ENCODE measurements at regions not wholly inside any gene's neighbourhood (a gene's known extent, or its start where the extent isn't known, plus 50 kb on each side); places are given as distances from the start of the nearest gene placed in this dataset.

DNA sequence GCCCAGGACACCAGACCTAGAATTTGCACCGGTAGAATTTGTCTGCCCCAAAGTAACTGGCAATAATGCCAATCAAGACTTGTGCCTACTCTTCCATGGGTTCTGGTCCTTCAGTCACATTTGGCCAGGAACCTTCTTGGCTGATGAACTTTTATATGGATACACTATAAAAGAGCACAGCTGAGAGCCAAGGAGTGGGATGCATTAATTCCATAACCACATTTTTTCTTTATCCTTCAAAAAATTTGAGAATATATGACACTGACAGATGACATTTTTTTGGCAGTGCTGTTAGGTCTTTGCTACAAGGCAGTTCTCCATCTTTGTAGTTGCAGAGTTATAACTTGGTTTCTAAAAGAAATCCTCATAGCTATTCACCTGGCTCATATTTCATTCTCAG, 129.2 kb upstream of the HDAC9 start:
- no peak for FAIRE-seq
- intact Hi-C loops (cut with micrococcal nuclease; ENCODE audit: unreplicated experiment): no loop called here
- no peak for ATAC-seq
- H3K27me3 ChIP-seq (ENCODE audit: control insufficient read depth in 1 of 2, insufficient read depth in 2 of 2, low read length in 2 of 2): no peaks in the 10 kb centered on the region
- no peak overlapping the region for H2AFZ ChIP-seq (ENCODE audit: low read length)
- 0% methylated on average over 1 of the region's 1 CpG for WGBS (ENCODE audit: low lambda C conversion rate)
- in situ Hi-C loops (cut with HindIII; ENCODE audit: extremely low pct_ligation_motif_present, low pct_unique_long_range_greater_than_20kb): loop anchor here (25.0 kb wide), 1 partner anchor 1296 kb away; no protein-coding TSS in a partner anchor
- no peaks in the 10 kb centered on the region for H3K36me3 ChIP-seq (replicated peaks in 1 of 2; ENCODE audit: control insufficient read depth in 1 of 2, insufficient read depth in 2 of 2, low read length in 2 of 2)
- no peak overlapping the region for H3K9ac ChIP-seq (ENCODE audit: insufficient read depth, low read depth, low read length)
- no peak overlapping the region for H3K4me2 ChIP-seq (ENCODE audit: low read depth, low read length)
- ChIA-PET POLR2A (no interaction called here), CTCF (ENCODE audit: low intra/inter-chr PET ratio, low total read pairs) (no interaction called here)
- H3K27ac ChIP-seq (ENCODE audit: extremely low read length, insufficient read depth, low read length): no peak overlapping the region
- TF ChIP-seq GATAD1 (CRISPR knock-in tag; IDR thresholded peaks at IDR 0.05): no peak
- no peak for TF ChIP-seq ZFP36 (IDR thresholded peaks at IDR 0.05; ENCODE audit: borderline replicate concordance, low read depth, low read length, partially characterized antibody)
- TF ChIP-seq BCL6 (CRISPR knock-in tag; IDR thresholded peaks at IDR 0.05): no peak
- no peak for TF ChIP-seq NFE2L1 (CRISPR knock-in tag; IDR thresholded peaks at IDR 0.05; ENCODE audit: borderline replicate concordance)
- TF ChIP-seq MBD4 (IDR thresholded peaks at IDR 0.05; ENCODE audit: borderline replicate concordance, low read length): no peak
- no peak for TF ChIP-seq MTF2 (CRISPR knock-in tag; IDR thresholded peaks at IDR 0.05; ENCODE audit: borderline replicate concordance)
- TF ChIP-seq HNF1A (IDR thresholded peaks at IDR 0.05; ENCODE audit: low read depth): no peak
- no peak for TF ChIP-seq HNF1A (CRISPR knock-in tag; IDR thresholded peaks at IDR 0.05; ENCODE audit: borderline replicate concordance)
- TF ChIP-seq ZNF138 (CRISPR knock-in tag; IDR thresholded peaks at IDR 0.05; ENCODE audit: low read depth): no peak
- no peak for TF ChIP-seq SALL2 (CRISPR knock-in tag; IDR thresholded peaks at IDR 0.05)
- no peak for TF ChIP-seq SAFB2 (CRISPR knock-in tag; IDR thresholded peaks at IDR 0.05; ENCODE audit: borderline replicate concordance, low read depth)
- TF ChIP-seq ZFP41 (CRISPR knock-in tag; IDR thresholded peaks at IDR 0.05; ENCODE audit: borderline replicate concordance): no peak
- TF ChIP-seq ZNF746 (CRISPR knock-in tag; IDR thresholded peaks at IDR 0.05): no peak
- TF ChIP-seq THYN1 (CRISPR knock-in tag; IDR thresholded peaks at IDR 0.05; ENCODE audit: borderline replicate concordance, low read depth): no peak
- TF ChIP-seq CCDC6 (CRISPR knock-in tag; IDR thresholded peaks at IDR 0.05): no peak
- TF ChIP-seq YEATS4 (CRISPR knock-in tag; IDR thresholded peaks at IDR 0.05; ENCODE audit: borderline replicate concordance): no peak
- no peak for TF ChIP-seq TMF1 (CRISPR knock-in tag; IDR thresholded peaks at IDR 0.05; ENCODE audit: low read depth)
- TF ChIP-seq, protein P1, sequence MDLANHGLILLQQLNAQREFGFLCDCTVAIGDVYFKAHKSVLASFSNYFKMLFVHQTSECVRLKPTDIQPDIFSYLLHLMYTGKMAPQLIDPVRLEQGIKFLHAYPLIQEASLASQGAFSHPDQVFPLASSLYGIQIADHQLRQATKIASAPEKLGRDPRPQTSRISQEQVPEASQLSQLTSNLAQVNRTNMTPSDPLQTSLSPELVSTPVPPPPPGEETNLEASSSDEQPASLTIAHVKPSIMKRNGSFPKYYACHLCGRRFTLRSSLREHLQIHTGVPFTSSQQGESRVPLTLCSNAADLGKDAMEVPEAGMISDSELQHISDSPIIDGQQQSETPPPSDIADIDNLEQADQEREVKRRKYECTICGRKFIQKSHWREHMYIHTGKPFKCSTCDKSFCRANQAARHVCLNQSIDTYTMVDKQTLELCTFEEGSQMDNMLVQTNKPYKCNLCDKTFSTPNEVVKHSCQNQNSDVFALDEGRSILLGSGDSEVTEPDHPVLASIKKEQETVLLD (CRISPR knock-in tag; IDR thresholded peaks at IDR 0.05; ENCODE audit: low read depth): no peak
- no peak for TF ChIP-seq CBX5 (CRISPR knock-in tag; IDR thresholded peaks at IDR 0.05; ENCODE audit: borderline replicate concordance)
- TF ChIP-seq ZNF468 (CRISPR knock-in tag; IDR thresholded peaks at IDR 0.05): no peak
- TF ChIP-seq JDP2 (CRISPR knock-in tag; IDR thresholded peaks at IDR 0.05; ENCODE audit: borderline replicate concordance): no peak
- no peak overlapping the region for H3K4me3 ChIP-seq (replicated peaks in 1 of 3; ENCODE audit: insufficient read depth in 1 of 3, low read depth in 2 of 3, low read length in 3 of 3)
- DNase-seq (ENCODE audit: low spot score): no peak
- no TSS peak for BruUV-seq (replicated peaks)
- no peaks in the 10 kb centered on the region for H4K20me1 ChIP-seq (ENCODE audit: insufficient read depth, low read length)
- H3K4me1 ChIP-seq (ENCODE audit: insufficient read depth, low read length): no peaks in the 10 kb centered on the region
- no peaks in the 10 kb centered on the region for H3K79me2 ChIP-seq (ENCODE audit: insufficient read depth, low read length)
- no peaks in the 10 kb centered on the region for H3K9me3 ChIP-seq (ENCODE audit: low read length)
